A549 (cell line): ENCODE measurements at regions not wholly inside any gene's neighbourhood (a gene's known extent, or its start where the extent isn't known, plus 50 kb on each side); places are given as distances from the start of the nearest gene placed in this dataset.

Experiments used
- CEBPB ChIP-seq, 2 experiments: fragments of >200 bp in 1 of 2; sonication (Bioruptor Twin) in 1 of 2; formaldehyde crosslinking in 1 of 2; IDR thresholded peaks; 2 replicates each; pipeline ENCODE4 v1.6.1; 2012 to 2016
- FOSL2 ChIP-seq, 2 experiments: fragments of 450-650 bp in 1 of 2; fragments of >200 bp in 1 of 2; sonication (Bioruptor Twin) in 1 of 2; formaldehyde crosslinking; IDR thresholded peaks; 2 replicates each; pipeline versions ENCODE4 v1.5.0 to v1.6.1; 2016 to 2020; ENCODE audit warnings: mild to moderate bottlenecking in 1 of 2, moderate library complexity in 1 of 2
- TF ChIP-seq, protein P1 (sequence below): fragments of >200 bp; sonication (Bioruptor Twin); formaldehyde crosslinking; IDR thresholded peaks from 3 replicates; pipeline ENCODE4 v1.5.1; 2016
- TF ChIP-seq, protein P2 (sequence below): IDR thresholded peaks from 2 replicates; pipeline ENCODE4 v1.6.1; 2012

DNA sequence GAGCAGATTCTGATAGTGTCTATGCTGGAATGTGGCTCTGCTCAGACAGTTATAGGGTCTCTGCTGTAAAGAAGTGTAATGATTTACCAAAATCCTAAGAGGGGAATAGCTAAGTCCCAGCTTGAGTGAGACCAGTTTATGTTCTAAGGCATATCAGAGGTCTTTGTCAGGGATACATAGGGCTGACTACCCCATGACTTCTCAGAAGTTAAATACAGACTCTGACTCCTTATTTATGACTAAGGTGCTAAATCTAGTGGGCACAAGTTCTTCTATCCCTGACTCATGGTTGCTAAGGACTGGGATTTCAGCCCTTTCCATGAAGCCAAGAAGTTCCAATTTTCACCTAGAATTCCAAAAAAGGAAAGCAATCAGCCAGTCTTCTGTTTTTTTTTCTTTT, 192.6 kb upstream of the POU1F1 start:
- TF ChIP-seq, protein P1, sequence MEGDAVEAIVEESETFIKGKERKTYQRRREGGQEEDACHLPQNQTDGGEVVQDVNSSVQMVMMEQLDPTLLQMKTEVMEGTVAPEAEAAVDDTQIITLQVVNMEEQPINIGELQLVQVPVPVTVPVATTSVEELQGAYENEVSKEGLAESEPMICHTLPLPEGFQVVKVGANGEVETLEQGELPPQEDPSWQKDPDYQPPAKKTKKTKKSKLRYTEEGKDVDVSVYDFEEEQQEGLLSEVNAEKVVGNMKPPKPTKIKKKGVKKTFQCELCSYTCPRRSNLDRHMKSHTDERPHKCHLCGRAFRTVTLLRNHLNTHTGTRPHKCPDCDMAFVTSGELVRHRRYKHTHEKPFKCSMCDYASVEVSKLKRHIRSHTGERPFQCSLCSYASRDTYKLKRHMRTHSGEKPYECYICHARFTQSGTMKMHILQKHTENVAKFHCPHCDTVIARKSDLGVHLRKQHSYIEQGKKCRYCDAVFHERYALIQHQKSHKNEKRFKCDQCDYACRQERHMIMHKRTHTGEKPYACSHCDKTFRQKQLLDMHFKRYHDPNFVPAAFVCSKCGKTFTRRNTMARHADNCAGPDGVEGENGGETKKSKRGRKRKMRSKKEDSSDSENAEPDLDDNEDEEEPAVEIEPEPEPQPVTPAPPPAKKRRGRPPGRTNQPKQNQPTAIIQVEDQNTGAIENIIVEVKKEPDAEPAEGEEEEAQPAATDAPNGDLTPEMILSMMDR, result no peak
- TF ChIP-seq, protein P2, sequence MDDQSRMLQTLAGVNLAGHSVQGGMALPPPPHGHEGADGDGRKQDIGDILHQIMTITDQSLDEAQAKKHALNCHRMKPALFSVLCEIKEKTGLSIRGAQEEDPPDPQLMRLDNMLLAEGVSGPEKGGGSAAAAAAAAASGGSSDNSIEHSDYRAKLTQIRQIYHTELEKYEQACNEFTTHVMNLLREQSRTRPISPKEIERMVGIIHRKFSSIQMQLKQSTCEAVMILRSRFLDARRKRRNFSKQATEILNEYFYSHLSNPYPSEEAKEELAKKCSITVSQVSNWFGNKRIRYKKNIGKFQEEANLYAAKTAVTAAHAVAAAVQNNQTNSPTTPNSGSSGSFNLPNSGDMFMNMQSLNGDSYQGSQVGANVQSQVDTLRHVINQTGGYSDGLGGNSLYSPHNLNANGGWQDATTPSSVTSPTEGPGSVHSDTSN, result no peak
- no peak for TF ChIP-seq CEBPB (IDR thresholded peaks at IDR 0.05)
- no peak for TF ChIP-seq FOSL2 (IDR thresholded peaks at IDR 0.05)
- TF ChIP-seq FOSL2 (CRISPR knock-in tag; IDR thresholded peaks at IDR 0.05), result no peak
